MV-4-11 (cell line): ENCODE measurements at regions not wholly inside any gene's neighbourhood (a gene's known extent, or its start where the extent isn't known, plus 50 kb on each side); places are given as distances from the start of the nearest gene placed in this dataset.
A peak's percentile ranks its signal among the peaks of the same experiment; 100 is the strongest.

Source experiments
- DNase-seq: peaks from one replicate; lab custom pipeline; 2025; lab: John Stamatoyannopoulos, UW

DNA sequence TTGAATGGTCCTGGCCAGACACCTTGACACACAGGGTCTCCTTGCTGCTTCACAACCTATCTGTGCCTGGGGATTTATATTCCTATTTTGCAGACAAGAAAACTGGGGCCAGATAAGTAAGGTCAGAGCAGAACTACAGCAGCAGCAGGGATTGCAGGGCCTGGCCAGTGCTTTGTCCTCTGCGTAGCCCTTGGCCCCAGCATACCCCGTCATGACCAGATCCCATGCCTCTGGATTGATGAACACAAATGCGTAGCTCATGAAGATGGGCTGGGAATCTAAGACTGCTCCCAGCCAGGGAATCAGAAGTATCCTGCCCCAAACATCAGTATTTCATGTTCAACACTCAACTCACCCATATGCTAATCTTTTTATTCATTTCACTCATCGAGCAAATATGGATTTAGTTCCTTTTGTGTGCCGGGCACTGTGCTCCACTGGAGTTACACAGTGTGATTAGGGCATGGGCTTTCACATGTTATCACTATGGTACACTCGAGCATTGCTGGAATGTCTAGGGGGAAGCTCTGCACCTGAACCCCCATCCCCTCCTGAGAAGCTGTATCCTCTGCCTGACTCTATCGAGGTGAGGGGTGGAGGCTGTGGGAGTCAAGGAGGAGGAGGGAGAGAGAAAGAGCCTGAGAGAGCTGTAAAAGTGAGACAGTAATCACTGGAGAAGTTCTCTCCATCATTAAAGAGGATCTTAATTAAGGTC lies 143.3 kb downstream of the CYP26B1 start:
- DNase-seq = no peak

DNA sequence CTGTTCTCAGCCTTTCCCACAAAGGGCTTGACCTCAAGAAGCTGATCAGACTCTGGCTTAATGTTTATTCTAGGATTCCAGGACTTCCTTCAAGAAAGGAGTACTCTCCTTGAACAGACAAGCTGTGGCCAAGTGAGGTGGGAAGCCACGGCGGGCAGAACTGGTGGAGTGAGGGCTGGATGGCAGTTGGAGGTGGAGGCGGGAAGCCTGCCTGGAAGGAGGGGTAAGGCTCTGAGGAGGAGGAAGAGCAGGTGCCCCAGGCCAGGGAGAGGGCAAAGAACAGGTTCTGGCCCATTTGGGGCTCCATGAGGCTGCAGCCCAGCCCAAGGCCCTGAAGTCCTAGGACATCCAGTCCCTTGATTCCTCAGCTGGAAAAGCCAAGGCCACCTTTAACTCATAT lies 143.9 kb downstream of the CYP26B1 start:
- DNase-seq = no peak

- no peak for DNase-seq
These were observed 144.5 kb downstream of the CYP26B1 start for GRCh38 chr2:72003124-72003523.

- DNase-seq = no peak
These were observed 145.5 kb downstream of the CYP26B1 start for GRCh38 chr2:72001937-72002690.

DNA sequence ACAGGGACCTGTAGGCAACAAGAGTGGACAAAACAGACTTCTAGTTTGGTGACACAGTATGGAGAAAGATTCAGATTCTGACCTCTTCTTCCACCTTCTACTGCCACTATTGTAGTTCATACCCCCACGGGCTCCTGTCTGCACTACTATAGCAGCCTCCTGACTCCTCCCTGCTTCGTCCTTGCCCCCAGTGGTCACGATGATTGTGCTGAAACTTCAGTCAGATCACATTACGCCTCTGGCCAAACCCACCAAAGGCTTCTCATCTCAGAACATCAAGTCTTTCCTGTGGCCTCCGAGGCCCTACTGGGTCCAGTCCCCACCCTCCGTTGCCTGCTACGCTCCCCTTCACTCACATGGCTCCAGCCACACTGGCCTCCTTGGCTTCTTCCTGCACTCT lies 147.6 kb downstream of the CYP26B1 start:
- DNase-seq = no peak

DNA sequence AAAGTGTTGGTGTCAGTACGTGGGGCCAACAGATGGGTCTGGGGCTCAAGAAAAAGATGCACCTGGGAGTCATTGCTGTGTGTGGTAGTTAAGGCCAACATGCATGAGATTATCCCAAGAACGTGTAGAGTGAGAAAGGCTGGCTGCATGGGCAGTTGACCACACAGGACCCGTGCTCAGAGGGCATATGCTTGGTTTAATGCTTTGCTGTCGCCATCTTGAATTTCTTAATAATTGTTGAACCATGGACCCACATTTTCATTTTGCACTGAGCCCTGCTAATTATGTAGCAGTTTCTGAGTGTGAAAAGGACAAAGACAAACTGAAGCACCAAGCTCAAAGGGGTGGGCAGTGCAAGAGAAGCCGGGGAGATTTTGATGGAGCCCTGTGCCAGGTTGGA lies 148.1 kb downstream of the CYP26B1 start:
- DNase-seq = no peak

DNA sequence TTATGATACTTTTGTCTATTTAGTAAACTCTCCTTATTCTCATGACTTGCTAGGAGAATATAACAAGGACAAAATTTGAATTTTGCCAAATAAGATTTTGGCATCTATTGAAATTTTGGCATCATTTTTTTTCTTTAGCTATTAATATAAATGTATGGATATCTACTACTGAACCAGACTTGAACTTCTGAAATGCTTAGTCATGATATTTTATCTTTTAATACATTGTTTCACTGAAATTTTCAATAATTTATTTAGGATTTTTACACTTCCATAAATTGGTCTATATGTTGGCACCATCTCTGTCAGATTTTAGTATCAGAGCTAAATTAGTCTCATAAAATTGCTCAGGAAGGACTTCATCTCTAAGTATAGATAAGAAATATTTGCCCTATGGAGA lies 149.8 kb downstream of the CYP26B1 start:
- DNase-seq = no peak

DNA sequence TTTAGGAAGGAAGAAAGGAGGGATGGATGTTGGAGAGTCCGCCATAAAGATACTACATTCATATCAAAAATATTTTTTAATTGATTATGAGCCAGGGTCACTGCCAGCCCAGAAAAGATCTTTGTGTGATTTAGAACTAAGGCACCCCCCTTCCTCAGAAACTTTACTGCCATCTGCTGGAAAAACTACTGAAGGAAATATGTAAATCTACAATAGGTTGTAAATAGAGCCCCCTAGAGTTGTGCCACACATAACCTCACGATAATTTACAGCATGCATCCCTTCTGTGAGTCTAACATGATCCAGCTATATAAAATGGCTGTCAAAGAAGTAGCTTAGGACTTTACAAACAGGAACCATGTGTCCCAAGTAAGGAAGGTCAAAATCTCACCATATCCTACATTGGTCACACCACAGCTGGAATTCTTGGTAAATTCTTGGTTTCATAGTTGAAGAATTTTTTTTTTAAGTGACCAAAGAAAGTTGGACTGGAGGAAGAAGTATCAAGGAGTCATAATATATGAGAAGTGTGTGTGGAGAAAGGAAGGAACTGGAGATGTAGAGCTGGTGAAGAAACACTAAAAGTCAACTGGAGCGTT lies 152.5 kb downstream of the CYP26B1 start:
- peak; percentile 50 for DNase-seq

DNA sequence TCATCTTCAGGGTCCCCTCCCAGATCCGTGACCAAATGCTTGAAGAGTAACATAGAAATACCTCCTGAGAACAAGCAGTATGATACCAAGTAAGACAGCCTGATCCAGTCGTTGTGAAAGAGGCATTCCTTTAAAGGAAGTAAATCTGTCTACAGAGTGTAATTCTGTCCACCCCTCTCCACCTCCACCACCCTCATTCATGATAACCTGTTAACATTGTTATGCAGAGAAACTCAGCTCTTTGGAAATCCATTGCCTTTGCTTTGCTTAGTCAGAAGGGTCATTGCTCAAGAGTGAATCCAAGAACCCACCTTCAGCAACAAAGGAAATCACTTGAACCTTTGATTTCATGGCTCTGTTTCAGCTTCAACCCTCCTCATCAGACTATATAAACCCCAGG lies 155.6 kb downstream of the CYP26B1 start:
- DNase-seq = no peak

DNA sequence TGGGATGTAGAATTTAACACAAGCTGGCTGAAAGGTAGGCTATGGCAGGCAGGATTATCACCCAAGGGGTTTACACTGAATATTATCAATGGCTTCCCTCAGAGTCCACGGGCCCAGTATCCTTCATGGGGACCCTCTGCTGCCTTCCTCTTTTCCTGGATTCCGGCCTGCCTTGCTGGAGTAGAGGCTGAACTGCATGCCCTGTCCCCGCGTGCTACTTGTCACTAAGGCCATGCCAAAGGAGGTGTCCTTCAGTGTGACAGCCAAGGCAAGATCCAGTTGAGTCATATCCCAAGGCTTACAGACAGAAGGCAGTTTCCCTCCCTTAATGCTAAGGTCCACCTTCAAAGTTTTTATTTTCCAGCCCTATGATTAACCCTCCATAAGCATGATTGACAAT lies 156.3 kb downstream of the CYP26B1 start:
- no peak for DNase-seq

DNA sequence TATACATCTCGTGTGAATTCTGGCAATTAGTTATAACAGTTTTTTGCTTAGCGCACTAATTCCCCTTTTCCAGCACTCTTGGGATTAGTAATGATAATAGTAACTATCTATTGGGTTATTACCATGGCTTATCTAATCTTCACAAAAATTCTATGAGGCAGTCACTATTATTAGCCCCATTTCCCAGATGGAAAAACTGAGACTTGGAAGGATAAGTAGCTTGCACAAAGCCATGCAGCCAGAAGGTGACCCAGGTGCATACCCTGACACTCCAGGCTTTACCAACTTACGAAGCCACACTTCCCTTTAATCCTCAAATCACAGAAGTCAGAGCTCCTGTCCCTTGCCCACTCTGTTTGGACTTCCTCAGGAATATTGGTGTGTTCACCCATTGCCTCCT lies 156.8 kb downstream of the CYP26B1 start:
- DNase-seq = no peak

- no peak for DNase-seq
These were observed 157.5 kb downstream of the CYP26B1 start for GRCh38 chr2:71990122-71990521.

DNA sequence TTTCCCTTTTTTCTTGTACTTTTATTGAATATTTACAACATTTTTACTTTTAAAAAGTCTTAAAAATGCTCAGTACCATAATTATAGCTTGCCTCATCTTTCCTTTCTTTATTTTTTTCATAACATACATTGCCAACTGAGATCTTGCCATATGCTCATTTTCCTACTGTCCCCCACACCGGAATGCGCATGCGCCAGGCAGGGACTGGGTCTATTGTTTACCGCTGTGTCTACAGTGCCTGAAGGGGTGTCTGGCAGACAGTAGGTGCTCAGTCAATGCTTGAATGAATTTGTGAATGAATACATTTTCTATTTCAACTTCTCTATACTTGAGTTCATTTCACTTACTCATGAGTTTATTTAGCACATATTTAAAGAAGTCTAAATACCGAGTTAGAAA lies 158.0 kb downstream of the CYP26B1 start:
- no peak for DNase-seq

GRCh38 chr2:71988170-71988569 lies 159.5 kb downstream of the CYP26B1 start:
- DNase-seq = no peak

GRCh38 chr2:71976685-71977084 lies 171.0 kb downstream of the CYP26B1 start:
- DNase-seq = no peak

GRCh38 chr2:71974846-71975245 lies 172.8 kb downstream of the CYP26B1 start:
- no peak for DNase-seq

DNA sequence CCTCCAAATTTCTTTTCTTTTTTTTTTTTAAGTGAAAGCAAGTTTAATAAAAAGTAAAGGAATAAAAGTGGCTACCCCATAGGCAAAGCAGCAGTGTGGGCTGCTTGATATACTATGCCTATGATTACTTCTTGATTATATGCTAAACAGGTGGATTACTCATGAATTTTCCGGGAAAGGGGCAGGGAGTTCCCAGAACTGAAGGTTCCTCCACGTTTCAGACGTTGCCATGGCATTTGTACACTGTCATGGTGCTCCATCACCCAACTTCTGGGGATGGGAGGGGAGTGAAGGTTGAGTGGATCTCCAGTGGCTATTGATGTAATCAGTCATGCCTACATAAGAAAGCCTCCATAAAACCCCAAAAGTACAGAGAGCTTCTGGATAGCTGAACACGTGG lies 176.2 kb downstream of the CYP26B1 start:
- DNase-seq = no peak

- no peak for DNase-seq
These were observed 182.1 kb downstream of the CYP26B1 start for GRCh38 chr2:71965530-71965929.

- DNase-seq = no peak
These were observed 184.6 kb downstream of the CYP26B1 start for GRCh38 chr2:71962911-71963694.

DNA sequence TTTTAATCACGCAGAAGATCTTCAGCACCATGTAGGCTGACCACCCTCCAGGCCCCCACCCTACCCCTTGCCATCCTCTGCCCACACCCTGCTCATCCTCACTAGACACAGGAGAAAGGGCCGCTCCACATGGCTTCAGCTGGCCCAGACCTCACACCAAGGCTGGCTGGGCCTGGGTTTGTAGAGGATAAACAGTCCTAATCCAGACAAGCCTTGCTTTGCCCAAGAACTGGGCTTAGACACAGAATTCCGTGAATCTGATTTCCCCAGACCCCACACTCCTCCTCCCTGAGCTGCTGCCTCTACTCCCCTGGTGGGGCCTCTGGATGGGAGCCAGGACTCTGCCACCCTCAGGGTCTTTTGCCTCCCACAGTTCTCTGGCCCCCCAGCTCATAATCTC lies 185.3 kb downstream of the CYP26B1 start:
- no peak for DNase-seq

- no peak for DNase-seq
These were observed 186.2 kb downstream of the CYP26B1 start for GRCh38 chr2:71961289-71962027.

GRCh38 chr2:71959494-71959893 lies 188.2 kb downstream of the CYP26B1 start:
- no peak for DNase-seq
